Astrocyte (in vitro differentiated cells and primary cell): ENCODE measurements at regions not wholly inside any gene's neighbourhood (a gene's known extent, or its start where the extent isn't known, plus 50 kb on each side); places are given as distances from the start of the nearest gene placed in this dataset.

Source experiments
- DNase-seq: peaks from one replicate; pipeline ENCODE4 v3.0.0-alpha.2; 2010; ENCODE audit warnings: low read depth
- FAIRE-seq: peaks from 2 replicates; lab custom pipeline; 2011; peaks lifted over from hg19 to GRCh38; lab: Jason Lieb, UNC
- H2AFZ ChIP-seq: 2 replicates; pipeline ENCODE4 v1.6.0; 2012; ENCODE audit warnings: low read depth, low read length, inconsistent platforms
- H3K27ac ChIP-seq: 2 replicates; pipeline ENCODE4 v1.5.1; 2011; ENCODE audit warnings: low read depth, low read length, inconsistent platforms
- H3K27me3 ChIP-seq: 2 replicates; pipeline ENCODE4 v1.6.0; 2011; ENCODE audit warnings: low read length, inconsistent platforms; ENCODE audit not compliant: insufficient read depth
- H3K36me3 ChIP-seq: 2 replicates; pipeline ENCODE4 v1.5.1; 2011; ENCODE audit warnings: low read length, inconsistent platforms; ENCODE audit not compliant: insufficient read depth
- H3K4me1 ChIP-seq: 2 replicates; pipeline ENCODE4 v1.5.1; 2011; ENCODE audit warnings: low read length, inconsistent platforms; ENCODE audit not compliant: insufficient read depth
- H3K4me2 ChIP-seq: 2 replicates; pipeline ENCODE4 v1.6.0; 2012; ENCODE audit warnings: low read length, inconsistent platforms
- H3K4me3 ChIP-seq: 2 replicates; pipeline ENCODE4 v1.5.1; 2011; ENCODE audit warnings: low read depth, mild to moderate bottlenecking, low read length, inconsistent platforms; ENCODE audit not compliant: insufficient read depth
- H3K79me2 ChIP-seq: 2 replicates; pipeline ENCODE4 v1.6.0; 2012; ENCODE audit warnings: mild to moderate bottlenecking, low read length, inconsistent platforms; ENCODE audit not compliant: insufficient read depth
- H3K9ac ChIP-seq: 2 replicates; pipeline ENCODE4 v1.6.0; 2012; ENCODE audit warnings: mild to moderate bottlenecking, low read length, inconsistent platforms
- H3K9me3 ChIP-seq: 2 replicates; pipeline ENCODE4 v1.5.1; 2012; ENCODE audit warnings: low read depth, mild to moderate bottlenecking, low read length, inconsistent platforms; ENCODE audit not compliant: insufficient read depth
- H4K20me1 ChIP-seq: 2 replicates; pipeline ENCODE4 v1.6.0; 2012; ENCODE audit warnings: low read length, inconsistent platforms; ENCODE audit not compliant: insufficient read depth
- H3K27ac Mint-ChIP-seq: one replicate; pipeline ENCODE4 v1.8.0; 2021; ENCODE audit warnings: mild to moderate bottlenecking, mixed read lengths; ENCODE audit not compliant: unreplicated experiment
- H3K27me3 Mint-ChIP-seq: one replicate; pipeline ENCODE4 v1.8.0; 2021; ENCODE audit warnings: low read depth, mixed read lengths; ENCODE audit not compliant: unreplicated experiment
- H3K36me3 Mint-ChIP-seq: one replicate; pipeline ENCODE4 v1.8.0; 2021; ENCODE audit warnings: low read depth, mixed read lengths; ENCODE audit not compliant: unreplicated experiment
- H3K4me1 Mint-ChIP-seq: one replicate; pipeline ENCODE4 v1.8.0; 2021; ENCODE audit warnings: low read depth, mixed read lengths; ENCODE audit not compliant: unreplicated experiment
- H3K4me3 Mint-ChIP-seq: one replicate; pipeline ENCODE4 v1.8.0; 2021; ENCODE audit warnings: mild to moderate bottlenecking, moderate library complexity, mixed read lengths; ENCODE audit not compliant: unreplicated experiment
- H3K9me3 Mint-ChIP-seq: one replicate; pipeline ENCODE4 v1.8.0; 2021; ENCODE audit warnings: mild to moderate bottlenecking, mixed read lengths; ENCODE audit not compliant: unreplicated experiment
- EZH2 ChIP-seq: IDR thresholded peaks from 2 replicates; pipeline ENCODE4 v1.6.1; 2012; ENCODE audit warnings: mild to moderate bottlenecking, low read length, inconsistent platforms; ENCODE audit not compliant: insufficient read depth
- TF ChIP-seq, protein P1 (sequence below): IDR thresholded peaks from 2 replicates; pipeline ENCODE4 v1.5.1; 2011; ENCODE audit warnings: low read depth, mild to moderate bottlenecking, inconsistent platforms, low read length, moderate library complexity; ENCODE audit not compliant: insufficient read depth

DNA sequence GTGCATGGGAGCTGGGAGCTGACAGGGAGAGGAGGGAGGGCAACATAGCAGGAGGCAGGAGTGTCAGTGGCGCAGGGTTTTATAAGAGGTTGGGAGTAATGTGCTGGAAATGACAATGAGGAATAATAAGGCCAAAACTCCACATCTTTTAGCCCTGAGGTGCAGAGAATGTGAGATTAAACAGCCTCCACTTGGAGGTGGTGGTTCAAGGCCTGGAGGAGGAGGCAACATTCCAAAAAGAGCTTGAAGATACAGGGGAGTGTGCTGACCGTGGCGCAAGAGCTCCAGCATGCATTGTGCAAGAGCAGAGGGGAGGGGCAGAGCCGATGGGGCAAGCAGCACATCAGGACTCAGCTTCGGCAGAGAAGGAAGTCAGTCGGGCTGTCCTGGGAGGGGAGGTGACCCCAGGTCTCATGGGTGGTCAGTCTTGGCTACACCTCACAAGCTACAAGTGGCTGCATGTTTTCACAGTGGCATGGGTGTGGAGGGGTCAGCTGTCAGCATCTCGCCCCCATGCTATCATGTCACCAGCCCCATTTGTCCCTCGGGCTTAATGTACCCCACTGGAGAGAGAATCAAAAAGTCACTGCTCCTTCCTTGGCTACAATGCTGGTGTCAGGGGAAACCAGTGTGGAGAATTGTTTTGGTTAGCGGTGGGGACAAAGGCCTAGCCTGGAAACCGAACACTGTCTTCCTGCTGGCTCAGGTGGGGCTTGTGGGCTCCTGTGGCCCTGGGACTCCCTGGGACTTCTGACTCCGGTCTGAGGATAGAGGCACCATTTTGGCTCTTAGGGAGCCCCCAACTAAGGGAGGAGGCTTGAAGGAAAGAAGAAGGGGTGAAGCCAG lies 208.0 kb downstream of the ZFP36L2 start:
- H3K4me1 ChIP-seq = no peaks in the 10 kb centered on the region
- no peak overlapping the region for H3K4me3 ChIP-seq
- H3K4me2 ChIP-seq = no peak overlapping the region
- Mint-ChIP-seq H3K36me3 (no peaks in the 10 kb centered on the region), H3K4me3 (no peak overlapping the region), H3K27me3 (peaks cover 16% of the 10 kb centered on the region), H3K27ac (no peak overlapping the region), H3K9me3 (peaks cover 16% of the 10 kb centered on the region), H3K4me1 (peaks cover 4% of the 10 kb centered on the region)
- DNase-seq = peak; percentile 41
- H3K9me3 ChIP-seq = peaks cover 11% of the 10 kb centered on the region
- no peak for FAIRE-seq
- no peak overlapping the region for H2AFZ ChIP-seq
- H3K36me3 ChIP-seq = no peaks in the 10 kb centered on the region
- no peak overlapping the region for H3K9ac ChIP-seq
- no peaks in the 10 kb centered on the region for H3K27me3 ChIP-seq
- no peaks in the 10 kb centered on the region for H3K79me2 ChIP-seq
- H4K20me1 ChIP-seq = no peaks in the 10 kb centered on the region
- TF ChIP-seq EZH2 = no peak
- TF ChIP-seq, protein P1, sequence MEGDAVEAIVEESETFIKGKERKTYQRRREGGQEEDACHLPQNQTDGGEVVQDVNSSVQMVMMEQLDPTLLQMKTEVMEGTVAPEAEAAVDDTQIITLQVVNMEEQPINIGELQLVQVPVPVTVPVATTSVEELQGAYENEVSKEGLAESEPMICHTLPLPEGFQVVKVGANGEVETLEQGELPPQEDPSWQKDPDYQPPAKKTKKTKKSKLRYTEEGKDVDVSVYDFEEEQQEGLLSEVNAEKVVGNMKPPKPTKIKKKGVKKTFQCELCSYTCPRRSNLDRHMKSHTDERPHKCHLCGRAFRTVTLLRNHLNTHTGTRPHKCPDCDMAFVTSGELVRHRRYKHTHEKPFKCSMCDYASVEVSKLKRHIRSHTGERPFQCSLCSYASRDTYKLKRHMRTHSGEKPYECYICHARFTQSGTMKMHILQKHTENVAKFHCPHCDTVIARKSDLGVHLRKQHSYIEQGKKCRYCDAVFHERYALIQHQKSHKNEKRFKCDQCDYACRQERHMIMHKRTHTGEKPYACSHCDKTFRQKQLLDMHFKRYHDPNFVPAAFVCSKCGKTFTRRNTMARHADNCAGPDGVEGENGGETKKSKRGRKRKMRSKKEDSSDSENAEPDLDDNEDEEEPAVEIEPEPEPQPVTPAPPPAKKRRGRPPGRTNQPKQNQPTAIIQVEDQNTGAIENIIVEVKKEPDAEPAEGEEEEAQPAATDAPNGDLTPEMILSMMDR = no peak
- H3K27ac ChIP-seq = no peak overlapping the region

DNA sequence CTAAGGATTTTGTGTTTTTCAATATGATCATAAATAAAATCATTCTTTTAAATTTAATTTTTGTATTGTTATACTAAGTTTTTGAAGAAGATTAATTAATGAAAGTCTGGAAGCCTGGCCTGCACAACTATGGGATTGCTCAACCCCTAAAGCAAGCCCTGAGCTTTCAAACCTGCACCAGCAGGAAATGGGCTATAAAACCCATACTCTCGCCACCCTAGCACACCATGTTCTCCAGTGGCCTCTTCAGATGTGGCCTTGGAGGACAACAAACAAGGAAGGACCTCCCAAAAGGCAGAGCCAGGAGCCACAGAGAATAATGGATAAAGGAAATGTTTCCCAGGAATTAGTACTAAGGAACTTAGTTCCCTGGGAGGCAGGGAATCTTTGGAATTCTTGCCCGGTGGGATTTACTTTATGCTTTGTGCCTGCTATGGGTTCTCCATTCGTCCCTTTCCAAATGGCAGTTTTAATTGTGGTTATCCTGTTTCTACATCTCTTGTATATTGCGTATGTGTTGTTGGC lies 212.5 kb downstream of the ZFP36L2 start:
- TF ChIP-seq, protein P1 = no peak
- no peak for TF ChIP-seq EZH2
- Histone ChIP-seq H3K4me3 (no peak overlapping the region), H4K20me1 (no peaks in the 10 kb centered on the region), H3K4me1 (no peaks in the 10 kb centered on the region), H3K9ac (no peak overlapping the region), H3K27me3 (no peaks in the 10 kb centered on the region), H3K79me2 (no peaks in the 10 kb centered on the region), H3K36me3 (no peaks in the 10 kb centered on the region), H3K27ac (no peak overlapping the region), H2AFZ (no peak overlapping the region), H3K9me3 (peaks cover 3% of the 10 kb centered on the region), H3K4me2 (no peak overlapping the region)
- Mint-ChIP-seq H3K9me3 (peaks cover 8% of the 10 kb centered on the region), H3K27ac (no peak overlapping the region), H3K4me1 (peaks cover 10% of the 10 kb centered on the region), H3K27me3 (peaks cover 17% of the 10 kb centered on the region), H3K36me3 (peaks cover 2% of the 10 kb centered on the region), H3K4me3 (no peak overlapping the region)
- FAIRE-seq = no peak
- DNase-seq = no peak

DNA sequence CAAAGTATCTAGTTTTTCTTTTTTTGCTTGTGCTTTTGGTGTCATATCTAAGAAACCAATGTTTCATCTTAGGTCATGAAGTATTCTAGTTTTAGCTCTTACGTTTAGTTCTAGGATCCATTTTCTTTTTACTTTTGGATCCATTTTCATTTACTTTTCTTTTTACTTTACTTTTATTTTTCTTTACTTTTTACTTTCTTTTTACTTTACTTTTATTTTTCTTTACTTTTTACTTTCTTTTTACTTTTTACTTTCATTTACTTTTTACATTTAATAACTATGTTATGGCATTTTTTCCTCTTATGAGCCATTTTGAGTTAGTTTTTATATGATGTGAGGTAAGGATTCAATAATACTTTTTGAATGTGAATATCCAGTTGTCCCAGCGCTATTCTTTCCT lies 213.4 kb downstream of the ZFP36L2 start:
- Histone ChIP-seq H3K27me3 (no peaks in the 10 kb centered on the region), H3K9ac (no peak overlapping the region), H3K4me3 (no peak overlapping the region), H2AFZ (no peak overlapping the region), H3K4me2 (no peak overlapping the region), H4K20me1 (no peaks in the 10 kb centered on the region), H3K9me3 (peaks cover 8% of the 10 kb centered on the region), H3K27ac (no peak overlapping the region), H3K36me3 (no peaks in the 10 kb centered on the region), H3K79me2 (no peaks in the 10 kb centered on the region), H3K4me1 (no peaks in the 10 kb centered on the region)
- Mint-ChIP-seq H3K27ac (no peak overlapping the region), H3K4me1 (peaks cover 10% of the 10 kb centered on the region), H3K4me3 (no peak overlapping the region), H3K27me3 (peaks cover 14% of the 10 kb centered on the region), H3K9me3 (peaks cover 9% of the 10 kb centered on the region), H3K36me3 (peaks cover 2% of the 10 kb centered on the region)
- no peak for TF ChIP-seq EZH2
- TF ChIP-seq, protein P1 = no peak
- FAIRE-seq (no peak), DNase-seq (no peak)
